GM19025 (cell line): ENCODE measurements at regions not wholly inside any gene's neighbourhood (a gene's known extent, or its start where the extent isn't known, plus 50 kb on each side); places are given as distances from the start of the nearest gene placed in this dataset.
A peak's percentile ranks its signal among the peaks of the same experiment; 100 is the strongest.

ENCODE experiments used
- ATAC-seq: cut with Tn5 transposase; IDR thresholded peaks from one replicate; pipeline ENCODE4 v1.9.1; 2021; ENCODE audit warnings: mild to moderate bottlenecking, low read depth, moderate library complexity; ENCODE audit not compliant: unreplicated experiment

DNA sequence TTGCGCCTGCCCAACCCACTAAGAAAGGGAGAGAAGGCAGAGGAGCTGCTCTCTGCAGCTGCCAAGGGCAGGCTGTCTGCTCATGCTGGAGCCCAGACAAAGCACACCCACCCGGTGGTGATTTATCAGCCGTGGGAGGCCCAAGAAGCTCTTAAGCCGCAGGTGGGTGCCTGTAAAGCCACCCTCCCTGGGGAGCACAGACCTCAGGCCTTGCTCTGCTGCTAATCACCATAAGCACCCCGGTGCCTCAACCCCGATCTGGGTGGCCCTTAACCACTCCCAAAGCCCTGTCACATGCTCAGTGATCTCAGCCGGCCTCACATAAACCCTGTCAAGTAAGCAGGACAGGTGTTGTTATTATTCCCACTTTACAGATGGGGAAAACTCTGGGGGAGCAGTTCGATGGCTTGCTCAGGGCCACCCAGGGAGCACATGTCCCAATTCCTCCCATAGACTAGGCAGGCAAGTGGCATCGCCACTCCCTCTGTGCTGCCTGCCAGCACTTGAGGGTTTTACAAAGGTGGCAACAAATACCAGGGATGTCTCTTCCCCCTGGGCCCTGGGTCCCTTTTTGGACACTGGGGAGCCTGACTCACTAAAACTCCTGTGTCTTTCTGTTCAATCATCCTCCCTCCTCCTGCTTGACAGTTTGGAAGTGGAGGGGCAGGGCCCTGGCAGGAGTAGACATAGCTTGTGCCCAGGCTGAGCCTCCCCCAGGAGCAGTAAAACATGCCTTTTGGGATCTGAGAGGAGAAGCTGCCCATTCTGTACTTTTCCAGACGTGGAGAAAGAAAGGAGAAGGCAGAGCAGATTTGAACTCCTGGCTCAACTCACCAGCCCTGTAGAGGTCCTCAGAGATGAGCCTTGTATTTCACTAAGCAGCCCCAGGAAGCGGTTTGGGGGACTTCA is 299.3 kb downstream of the SOX9 start:
- peak; percentile 41 for ATAC-seq

DNA sequence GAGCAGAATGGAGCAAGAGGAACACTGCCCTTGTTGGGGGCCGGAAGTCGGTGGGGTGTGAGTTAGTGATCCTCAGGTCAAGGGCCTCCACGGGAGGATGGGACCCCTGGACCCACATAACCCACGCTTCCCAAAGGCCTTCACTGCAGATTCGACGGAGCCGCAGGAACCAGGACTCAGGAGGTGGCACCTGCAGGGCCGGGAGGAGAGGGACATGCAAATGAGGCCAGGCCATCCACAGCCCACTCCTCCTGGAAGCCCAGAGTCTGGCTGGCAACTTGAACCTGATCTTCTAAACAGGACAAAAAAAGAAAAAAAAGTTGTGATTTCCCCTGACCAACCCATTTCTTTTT is 299.9 kb downstream of the SOX9 start:
- ATAC-seq = no peak

DNA sequence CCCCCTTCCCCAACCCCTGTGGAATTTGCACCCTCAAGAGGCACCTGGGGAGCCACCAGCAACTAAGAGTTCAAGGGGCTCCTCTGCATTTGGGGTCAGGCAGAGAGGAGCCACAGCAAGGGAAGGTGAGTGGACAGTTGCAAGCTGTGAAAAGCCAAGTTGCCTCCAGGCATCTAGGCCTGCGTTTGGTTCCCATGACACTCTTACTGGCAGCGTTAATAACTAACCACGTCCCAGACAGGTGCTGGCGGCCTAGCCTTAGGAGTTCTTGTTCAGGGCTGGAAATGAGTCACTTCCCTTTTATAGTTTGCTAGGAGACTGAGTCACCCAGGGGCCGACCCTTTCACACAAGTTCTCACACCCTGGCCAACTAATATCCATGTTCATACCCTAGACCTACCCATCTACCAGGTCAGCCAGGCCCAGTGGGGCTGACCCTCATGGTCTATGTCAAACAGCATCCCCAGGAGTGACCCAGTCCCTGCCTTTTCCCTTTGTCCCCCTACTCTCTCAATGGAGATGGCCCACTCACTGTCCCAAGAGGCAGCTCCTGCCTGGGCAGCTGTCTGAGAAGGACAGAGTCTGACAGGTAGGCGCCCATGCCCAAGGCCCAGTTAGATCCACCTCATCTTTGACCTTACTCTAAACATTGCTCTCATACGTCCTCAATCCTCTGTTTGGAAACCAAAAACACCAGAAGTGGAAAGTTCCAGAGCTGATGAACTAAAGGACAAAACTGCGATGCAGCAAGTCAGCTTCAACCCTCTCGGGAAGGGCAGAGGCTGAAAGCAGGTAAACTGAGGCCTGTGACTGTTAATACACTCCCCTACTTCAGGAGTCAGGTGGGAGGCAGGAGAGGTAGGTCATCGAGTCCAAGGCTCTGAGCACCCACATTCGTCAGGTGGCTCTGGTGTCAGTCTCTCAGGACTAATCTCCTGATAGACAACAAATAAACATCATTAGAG is 300.6 kb downstream of the SOX9 start:
- ATAC-seq = peak; percentile 31

DNA sequence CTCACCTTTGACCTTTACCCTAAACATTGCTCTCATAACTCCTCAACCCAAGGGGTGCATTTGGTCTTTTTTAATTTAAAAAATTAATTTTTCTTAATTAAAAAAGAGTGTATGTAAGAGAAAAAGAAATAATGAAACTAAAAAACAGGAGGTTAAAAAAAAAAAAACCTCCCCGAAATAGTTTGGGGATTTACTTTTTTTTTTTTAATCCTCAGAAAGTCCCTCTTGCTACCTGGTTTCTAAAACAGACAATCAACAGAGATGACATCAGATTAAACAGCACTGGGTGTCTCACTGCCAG is 301.3 kb downstream of the SOX9 start:
- ATAC-seq = no peak

DNA sequence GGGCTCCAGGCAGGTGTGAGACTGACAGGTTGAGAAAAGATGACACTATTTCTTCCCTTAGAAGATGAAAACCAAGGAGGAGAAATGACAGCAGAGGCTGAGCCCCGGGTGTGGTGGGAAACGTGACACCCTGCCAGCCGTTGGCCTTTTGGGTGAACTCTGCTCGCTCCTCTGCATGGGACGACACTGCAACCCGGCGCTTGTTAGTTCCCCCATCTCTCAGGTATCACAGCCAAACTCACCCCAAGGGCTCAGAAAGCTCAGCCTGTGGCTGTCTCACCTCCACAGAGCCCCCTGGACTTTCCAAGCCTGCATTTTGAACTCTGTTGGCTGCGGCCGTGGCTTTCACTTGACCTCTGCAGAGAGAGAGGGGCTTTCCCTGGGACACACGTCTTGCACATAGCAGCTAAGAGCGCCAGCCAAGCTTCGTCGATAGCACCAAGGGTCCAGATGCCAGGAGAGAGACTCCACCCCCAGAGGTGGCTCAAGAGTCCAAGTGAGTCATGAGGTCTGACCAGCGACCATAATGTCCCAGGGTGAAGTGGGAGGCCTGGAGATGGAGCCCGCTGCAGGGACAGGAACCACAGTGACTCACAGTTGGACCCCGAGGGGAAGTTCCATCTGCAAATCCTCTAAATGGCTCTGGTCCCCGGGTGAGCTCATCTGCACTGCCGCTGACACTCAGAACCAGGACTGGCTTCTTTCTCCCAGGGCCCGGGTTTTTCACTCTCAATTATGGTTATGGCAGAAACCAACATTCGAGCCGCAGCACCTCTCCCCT is 301.9 kb downstream of the SOX9 start:
- peak; percentile 41 for ATAC-seq

DNA sequence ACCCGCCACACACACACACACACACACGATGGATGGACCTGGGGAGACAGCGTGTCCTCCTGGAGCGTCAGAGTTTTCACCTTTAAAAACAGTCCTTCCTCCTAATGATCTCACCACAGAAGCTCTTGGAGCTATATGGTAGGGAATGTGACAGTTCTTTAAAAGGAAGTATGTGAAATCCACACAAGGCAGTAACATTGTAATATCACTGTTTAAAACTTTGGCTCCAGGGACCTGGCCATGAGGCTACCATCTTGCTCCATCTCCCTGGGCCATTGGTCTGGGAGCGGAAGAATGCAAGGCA is 302.4 kb downstream of the SOX9 start:
- ATAC-seq = no peak

DNA sequence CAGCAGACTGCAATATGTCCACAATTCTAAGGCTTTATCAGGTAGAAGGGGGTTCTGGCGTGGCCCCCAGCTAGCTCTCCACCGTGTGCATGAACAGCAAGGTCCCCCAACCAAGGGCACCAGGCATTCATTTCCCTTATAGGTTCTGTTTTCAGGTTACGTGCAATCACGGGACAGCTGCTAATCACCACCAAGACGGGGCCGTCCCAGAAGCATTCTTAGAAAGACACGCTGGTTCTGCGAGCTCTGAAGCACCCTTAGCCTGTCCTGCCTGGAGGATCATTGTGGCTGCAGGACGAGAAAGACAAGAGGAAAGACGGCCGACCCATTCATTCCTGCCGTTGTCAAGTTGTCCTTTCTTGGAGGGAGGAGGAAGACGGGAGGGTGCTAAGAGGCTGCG is 302.9 kb downstream of the SOX9 start:
- no peak for ATAC-seq

DNA sequence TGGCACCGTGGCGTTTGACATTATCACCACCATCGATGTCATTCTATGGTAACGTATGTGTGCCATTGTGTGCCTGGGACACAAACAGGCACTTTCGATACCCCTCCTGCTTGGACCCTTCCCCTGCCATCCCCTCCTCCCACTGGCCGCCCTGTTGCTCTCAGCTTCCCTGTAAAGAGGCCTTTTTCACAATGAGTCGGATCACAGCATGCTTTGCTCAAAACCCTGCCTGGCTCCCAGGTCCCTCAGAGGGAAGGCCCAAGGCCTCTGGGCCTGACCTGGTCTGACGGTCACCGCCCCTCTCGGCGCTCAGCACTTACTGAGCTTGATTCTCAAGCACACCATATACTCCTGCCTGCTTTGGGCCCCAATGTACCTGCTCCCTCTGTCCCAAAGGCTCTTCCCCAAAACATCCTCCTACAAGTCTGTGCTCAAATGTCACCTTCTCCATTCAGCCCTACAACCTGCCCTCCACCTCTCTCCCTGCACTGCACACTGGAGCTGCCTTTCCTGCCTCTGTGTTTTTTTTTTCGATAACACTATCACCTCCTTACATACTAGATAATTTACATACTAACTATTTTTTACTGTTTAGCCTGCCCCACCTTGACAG is 303.8 kb downstream of the SOX9 start:
- no peak for ATAC-seq

DNA sequence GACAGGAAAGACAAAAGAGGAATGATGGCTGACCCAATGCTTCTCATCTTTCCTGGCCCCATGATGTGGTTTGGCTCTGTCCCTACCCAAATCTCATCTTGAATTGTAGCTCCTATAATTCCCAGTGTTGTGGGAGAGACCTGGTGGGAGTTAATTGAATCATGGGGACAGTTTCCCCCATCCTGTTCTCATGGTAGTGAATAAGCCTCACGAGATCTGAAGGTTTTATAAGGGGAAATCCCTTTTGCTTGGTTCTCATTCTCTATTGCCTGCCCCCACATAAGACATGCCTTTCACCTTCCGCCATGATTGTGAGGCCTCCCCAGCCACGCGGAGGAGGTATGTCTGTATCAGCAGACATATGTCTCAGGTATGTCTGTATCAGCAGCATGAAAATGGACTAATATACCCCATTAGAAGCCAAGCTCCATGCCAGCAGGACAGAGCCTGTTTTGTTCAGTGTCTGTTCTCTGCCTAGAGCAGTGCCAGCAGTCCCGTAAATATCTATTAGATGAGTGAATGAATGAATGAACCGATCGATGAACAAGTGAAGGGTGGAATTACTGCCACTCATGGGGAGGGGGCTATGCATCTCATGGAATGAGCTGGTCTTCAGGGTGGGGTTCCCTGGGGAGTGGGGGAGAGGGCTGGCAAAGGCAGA is 304.4 kb downstream of the SOX9 start:
- ATAC-seq = no peak

DNA sequence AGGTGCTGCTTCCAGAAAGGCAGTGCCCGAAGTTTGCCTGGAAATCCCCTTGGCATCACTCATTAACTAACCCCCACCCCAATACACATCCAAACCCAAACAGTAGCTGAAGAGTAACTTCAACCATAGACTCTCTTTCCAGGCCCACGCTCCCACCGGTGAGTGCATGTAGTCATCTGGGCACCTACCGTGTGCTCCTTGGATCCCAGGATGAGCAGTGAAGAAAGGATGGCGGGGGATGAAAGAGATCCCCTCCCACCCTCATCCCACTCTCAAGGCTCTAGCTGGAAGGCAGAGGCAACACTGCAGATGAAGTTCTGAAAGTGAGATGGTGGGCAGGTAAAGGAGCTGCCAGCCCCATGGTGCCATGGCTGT is 305.0 kb downstream of the SOX9 start:
- ATAC-seq = no peak

DNA sequence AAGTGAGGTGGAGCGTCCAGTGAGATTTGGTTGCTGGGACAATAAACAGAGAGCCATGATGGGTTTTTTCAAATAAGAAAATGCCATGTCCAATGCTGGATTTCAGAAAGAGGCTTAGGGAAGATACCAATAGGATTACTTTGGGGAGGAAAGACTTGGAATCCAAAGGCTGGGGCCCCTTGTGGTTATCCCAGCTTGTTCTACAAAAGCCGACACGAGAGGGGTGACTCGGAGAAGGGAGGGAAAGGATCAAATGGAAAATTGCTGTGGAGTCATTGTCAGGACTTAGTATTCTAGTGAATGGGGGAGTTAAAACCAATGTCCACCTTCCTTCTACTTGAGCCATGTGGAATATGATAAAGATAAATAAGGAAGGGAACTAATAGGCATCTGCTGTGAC is 305.5 kb downstream of the SOX9 start:
- ATAC-seq = no peak

DNA sequence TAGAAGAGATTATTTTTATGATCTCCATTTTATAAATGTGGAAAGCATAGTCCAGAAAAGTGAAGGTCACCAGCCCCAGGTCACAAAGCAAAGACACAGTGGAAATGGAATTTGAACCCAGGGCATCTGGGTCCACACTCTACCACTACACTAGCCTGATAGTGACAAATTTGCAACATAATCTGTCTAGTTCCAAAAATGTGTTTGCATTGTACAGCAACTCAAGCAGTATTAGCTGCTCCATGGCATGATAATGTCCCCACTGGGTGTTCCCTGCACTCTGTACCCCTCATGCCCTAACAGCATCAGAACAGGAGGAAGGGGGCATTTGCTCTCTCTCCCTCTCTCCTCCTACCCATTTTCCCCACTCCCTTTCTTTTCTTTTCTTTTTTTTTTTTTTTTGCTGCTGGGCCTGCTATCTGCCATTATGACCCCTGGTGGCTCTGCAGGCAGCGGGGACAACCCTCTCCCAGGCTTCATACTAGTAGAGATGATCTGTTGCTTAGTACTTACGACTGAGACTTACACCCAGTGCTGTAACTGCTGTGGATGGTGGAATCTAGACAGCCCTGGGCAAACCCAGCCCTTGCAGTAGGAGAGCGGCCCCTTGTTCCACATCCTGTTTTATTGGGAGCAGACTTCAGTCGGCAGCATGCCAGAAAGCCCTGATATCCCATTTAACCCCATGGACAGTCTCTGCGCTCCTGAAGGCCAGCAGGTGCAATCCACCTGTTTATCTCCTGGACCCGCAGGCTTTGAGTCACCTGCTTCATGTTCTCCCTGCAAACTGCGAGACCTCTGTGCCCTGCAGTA is 306.3 kb downstream of the SOX9 start:
- no peak for ATAC-seq

DNA sequence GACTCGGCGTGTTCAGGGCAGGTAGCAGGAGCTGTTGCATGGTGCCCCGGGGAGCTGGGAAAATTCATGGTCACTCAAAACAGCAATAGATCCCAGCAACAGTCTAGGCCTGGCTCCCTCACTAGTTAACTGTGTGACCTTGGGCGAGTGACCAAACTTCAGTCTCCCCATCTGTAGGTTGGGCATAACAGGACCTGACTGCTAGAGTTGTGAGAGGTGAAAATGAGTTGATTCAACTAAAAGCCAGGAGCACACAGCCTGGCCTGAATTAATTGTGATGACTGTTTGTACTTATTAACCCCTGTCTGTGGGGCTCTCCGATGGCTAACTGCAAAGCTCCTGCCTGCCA is 306.9 kb downstream of the SOX9 start:
- ATAC-seq = no peak

DNA sequence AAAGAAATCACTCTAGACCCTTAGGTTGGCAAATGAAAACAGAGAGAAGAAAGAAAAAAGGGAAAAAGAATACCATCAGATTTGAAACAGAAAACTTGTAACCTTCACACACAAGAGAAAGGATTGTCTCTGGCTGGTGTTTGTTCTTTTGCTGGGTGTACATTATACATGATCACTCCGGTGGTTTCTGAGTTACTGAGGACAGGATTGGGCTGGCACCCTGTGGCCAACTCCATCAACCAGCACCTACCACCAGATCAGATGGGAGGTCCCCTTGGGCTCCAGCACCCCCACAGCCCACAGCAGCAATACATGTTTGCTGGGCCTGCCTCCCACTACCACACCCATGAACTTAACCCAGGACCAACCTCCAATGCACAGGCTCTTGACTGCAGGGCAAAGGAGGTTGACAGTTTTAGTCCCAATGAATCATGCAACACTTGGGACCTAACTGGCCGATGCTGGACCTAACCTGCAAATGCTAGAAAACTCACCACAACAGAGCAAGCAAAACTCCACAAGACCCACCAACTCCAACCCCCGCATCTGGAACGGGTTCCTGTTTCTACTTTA is 308.3 kb downstream of the SOX9 start:
- no peak for ATAC-seq

DNA sequence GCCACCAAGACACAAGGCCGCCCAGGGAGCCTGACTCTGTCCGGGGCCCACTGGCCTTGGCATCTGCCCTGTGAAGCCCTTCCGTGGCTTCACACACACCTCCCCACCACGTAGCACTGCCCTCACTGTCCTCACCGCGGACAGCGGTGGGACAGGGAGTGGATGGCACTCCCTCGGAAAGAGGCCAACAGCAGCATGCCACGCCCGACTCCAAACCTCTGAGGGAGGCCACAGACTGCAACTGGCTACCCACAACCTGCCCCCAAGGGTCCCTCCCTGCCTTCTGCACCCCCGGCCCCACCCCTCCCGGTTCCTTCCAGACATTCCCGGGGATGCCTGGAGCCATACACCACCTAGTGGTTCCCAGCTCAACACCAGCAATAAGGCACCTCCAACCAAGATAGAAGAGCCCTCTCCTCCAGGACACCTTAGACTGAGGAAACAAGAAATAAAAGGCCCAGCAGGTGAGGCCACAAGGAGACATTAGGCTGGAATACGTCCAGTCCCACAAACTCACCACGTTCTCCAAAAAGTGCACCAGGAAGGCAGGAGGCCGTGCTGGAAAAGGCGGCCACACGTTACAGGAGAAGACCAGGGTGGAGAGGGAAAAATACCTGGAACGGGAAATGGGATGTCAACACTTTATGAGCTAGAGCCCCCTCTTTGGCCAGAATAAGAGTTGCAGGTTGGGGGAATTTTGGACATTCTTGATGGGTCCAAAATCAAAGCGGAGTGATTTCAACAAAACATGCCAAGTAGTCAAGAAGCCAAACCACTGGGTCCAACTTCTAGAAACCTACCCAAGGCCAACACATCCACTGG is 310.0 kb downstream of the SOX9 start:
- no peak for ATAC-seq

DNA sequence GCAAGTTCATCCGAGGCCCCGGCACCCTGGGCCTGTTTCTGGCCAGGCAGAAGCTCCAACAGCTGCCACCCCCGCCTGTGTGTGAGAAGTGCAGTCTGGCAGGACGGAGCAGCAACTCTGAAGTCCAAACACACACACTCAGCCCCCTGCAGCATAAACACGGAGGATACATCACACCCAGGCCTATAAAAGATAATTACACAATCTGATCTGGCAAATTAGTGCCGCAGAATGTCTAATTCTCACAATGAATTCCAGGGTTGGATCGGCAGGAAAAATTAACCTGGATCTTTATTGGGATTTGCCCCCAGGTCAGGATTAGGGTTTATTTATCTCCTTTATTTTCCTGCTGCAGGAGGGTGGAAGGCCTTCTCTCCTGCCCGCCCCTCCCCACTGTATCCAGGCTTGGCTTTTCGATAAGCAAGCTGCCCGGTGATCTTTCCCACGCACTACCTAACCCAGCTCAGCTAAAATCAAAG is 311.4 kb downstream of the SOX9 start:
- no peak for ATAC-seq

DNA sequence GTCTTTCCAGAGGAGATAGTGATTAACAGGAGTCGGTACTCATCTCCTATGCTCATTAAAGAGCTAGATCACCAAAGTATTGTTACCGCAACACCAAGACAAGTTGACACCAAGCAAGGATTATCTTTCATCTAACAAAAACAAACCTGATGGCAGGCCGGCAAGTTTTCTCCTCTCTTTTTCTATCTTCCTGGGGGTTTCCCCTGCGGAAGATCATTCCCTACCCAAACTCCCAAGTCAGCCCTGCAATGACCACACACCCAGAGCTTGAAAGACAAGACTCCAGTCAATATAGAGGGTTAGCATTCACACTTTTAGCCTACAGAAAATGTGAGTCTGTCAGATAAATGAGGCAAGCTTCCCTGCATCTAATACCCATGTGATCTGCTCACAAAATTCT is 312.1 kb downstream of the SOX9 start:
- ATAC-seq = no peak

DNA sequence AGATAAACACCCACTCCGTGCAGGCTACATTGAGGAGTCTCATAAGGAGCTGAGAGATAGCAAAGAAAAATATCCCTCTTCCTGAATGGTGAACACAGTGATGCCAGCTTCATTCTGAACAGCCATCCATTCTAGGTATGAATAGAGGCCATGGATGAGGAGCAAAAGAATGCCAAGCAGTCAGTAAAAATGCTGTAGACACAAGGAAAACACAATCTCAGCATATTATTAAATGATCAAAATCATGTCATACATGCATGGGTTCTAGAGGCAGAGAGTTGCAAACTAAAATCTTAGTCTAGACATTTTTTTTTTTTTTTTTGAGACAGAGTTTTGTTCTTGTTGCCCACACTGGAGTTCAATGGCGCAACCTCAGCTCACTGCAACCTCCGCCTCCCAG is 313.0 kb downstream of the SOX9 start:
- no peak for ATAC-seq
